Glutamatergic neuron (in vitro differentiated cells): ENCODE measurements at regions not wholly inside any gene's neighbourhood (a gene's known extent, or its start where the extent isn't known, plus 50 kb on each side); places are given as distances from the start of the nearest gene placed in this dataset.

ENCODE experiments used
- DNase-seq: peaks from one replicate; pipeline ENCODE4 v3.0.0; 2022
- H3K27ac Mint-ChIP-seq: one replicate; pipeline ENCODE4 v1.8.0; 2020; ENCODE audit warnings: mild to moderate bottlenecking, mixed read lengths, inconsistent platforms; ENCODE audit not compliant: unreplicated experiment
- H3K27me3 Mint-ChIP-seq: one replicate; pipeline ENCODE4 v1.8.0; 2020; ENCODE audit warnings: mild to moderate bottlenecking, moderate library complexity, mixed read lengths, inconsistent platforms; ENCODE audit not compliant: unreplicated experiment
- H3K36me3 Mint-ChIP-seq: one replicate; pipeline ENCODE4 v1.8.0; 2020; ENCODE audit warnings: mild to moderate bottlenecking, mixed read lengths, inconsistent platforms; ENCODE audit not compliant: unreplicated experiment
- H3K4me1 Mint-ChIP-seq: one replicate; pipeline ENCODE4 v1.8.0; 2020; ENCODE audit warnings: mild to moderate bottlenecking, low read depth, mixed read lengths, inconsistent platforms; ENCODE audit not compliant: unreplicated experiment
- H3K4me3 Mint-ChIP-seq: one replicate; pipeline ENCODE4 v1.8.0; 2020; ENCODE audit warnings: mild to moderate bottlenecking, mixed read lengths, inconsistent platforms; ENCODE audit not compliant: unreplicated experiment
- H3K9me3 Mint-ChIP-seq: one replicate; pipeline ENCODE4 v1.8.0; 2020; ENCODE audit warnings: mild to moderate bottlenecking, moderate library complexity, mixed read lengths, inconsistent platforms; ENCODE audit not compliant: unreplicated experiment
- CTCF ChIP-seq: fragments of 200-600 bp; sonication (generic); IDR thresholded peaks from one replicate; pipeline ENCODE4 v1.5.0; 2021; ENCODE audit not compliant: partially characterized antibody, unreplicated experiment

GRCh38 chr5:97694091-97694490, 511.0 kb upstream of the RIOK2 start:
- no peaks in the 10 kb centered on the region for H3K27me3 Mint-ChIP-seq
- H3K9me3 Mint-ChIP-seq, result no peaks in the 10 kb centered on the region
- no peak for DNase-seq
- H3K36me3 Mint-ChIP-seq, result no peaks in the 10 kb centered on the region
- H3K4me3 Mint-ChIP-seq, result no peak overlapping the region
- H3K27ac Mint-ChIP-seq, result no peak overlapping the region
- H3K4me1 Mint-ChIP-seq, result no peaks in the 10 kb centered on the region
- no peak for TF ChIP-seq CTCF

- Mint-ChIP-seq H3K4me1 (no peaks in the 10 kb centered on the region), H3K36me3 (no peaks in the 10 kb centered on the region), H3K4me3 (no peak overlapping the region), H3K27ac (no peak overlapping the region), H3K27me3 (peaks cover 5% of the 10 kb centered on the region), H3K9me3 (peaks cover 2% of the 10 kb centered on the region)
- no peak for TF ChIP-seq CTCF
- no peak for DNase-seq
Observed at GRCh38 chr5:97714424-97714823, 531.4 kb upstream of the RIOK2 start.

- DNase-seq, result no peak
- no peaks in the 10 kb centered on the region for H3K9me3 Mint-ChIP-seq
- H3K27me3 Mint-ChIP-seq, result no peaks in the 10 kb centered on the region
- no peak overlapping the region for H3K27ac Mint-ChIP-seq
- peak; percentile 21 for TF ChIP-seq CTCF
- H3K4me1 Mint-ChIP-seq, result no peaks in the 10 kb centered on the region
- no peak overlapping the region for H3K4me3 Mint-ChIP-seq
- no peaks in the 10 kb centered on the region for H3K36me3 Mint-ChIP-seq
Observed at GRCh38 chr5:97726106-97726505, 543.1 kb upstream of the RIOK2 start.

- H3K27ac Mint-ChIP-seq, result no peak overlapping the region
- H3K4me3 Mint-ChIP-seq, result no peak overlapping the region
- TF ChIP-seq CTCF, result no peak
- no peaks in the 10 kb centered on the region for H3K9me3 Mint-ChIP-seq
- no peak for DNase-seq
- H3K4me1 Mint-ChIP-seq, result no peaks in the 10 kb centered on the region
- H3K36me3 Mint-ChIP-seq, result no peaks in the 10 kb centered on the region
- H3K27me3 Mint-ChIP-seq, result no peaks in the 10 kb centered on the region
Observed at GRCh38 chr5:97728920-97729319, 545.9 kb upstream of the RIOK2 start.

GRCh38 chr5:97729938-97730337, 546.9 kb upstream of the RIOK2 start:
- Mint-ChIP-seq H3K9me3 (no peaks in the 10 kb centered on the region), H3K27me3 (no peaks in the 10 kb centered on the region), H3K4me1 (no peaks in the 10 kb centered on the region), H3K27ac (no peak overlapping the region), H3K36me3 (no peaks in the 10 kb centered on the region), H3K4me3 (no peak overlapping the region)
- no peak for DNase-seq
- no peak for TF ChIP-seq CTCF
